Upper lobe of left lung (tissue), 6 donors: ENCODE measurements at regions not wholly inside any gene's neighbourhood (a gene's known extent, or its start where the extent isn't known, plus 50 kb on each side); places are given as distances from the start of the nearest gene placed in this dataset.
A peak's percentile ranks its signal among the peaks of the same experiment; 100 is the strongest.
"Not testable (repeated sequence)": the region's sequence is repeated elsewhere in the genome, so short reads cannot be mapped to it uniquely, and the experiment has no call there.

ENCODE experiments used
- ATAC-seq, 2 donors: fragments of 200-7000 bp; cut with Tn5 transposase; one replicate each; pipeline ENCODE4 v1.9.1; 2022; ENCODE audit warnings: mild to moderate bottlenecking in 2 of 2, moderate library complexity in 2 of 2; ENCODE audit not compliant: low FRiP score in 2 of 2
- DNase-seq, 2 donors: peaks; one replicate each; pipeline ENCODE4 v3.0.0-alpha.2; 2019 to 2020
- H3K27ac ChIP-seq, 4 donors: fragments of 200-600 bp; sonication (generic); one replicate each; pipeline ENCODE4 v1.5.1; 2016 to 2019
- H3K27me3 ChIP-seq, 4 donors: fragments of 200-600 bp; sonication (generic); one replicate each; pipeline ENCODE4 v1.5.1; 2017 to 2019
- H3K36me3 ChIP-seq, 4 donors: fragments of 200-600 bp; sonication (generic); one replicate each; pipeline ENCODE4 v1.5.1; 2016 to 2019
- H3K4me1 ChIP-seq, 4 donors: fragments of 200-600 bp; sonication (generic); one replicate each; pipeline ENCODE4 v1.5.1; 2018 to 2019
- H3K4me3 ChIP-seq, 4 donors: fragments of 200-600 bp; sonication (generic); one replicate each; pipeline ENCODE4 v1.5.1; 2017 to 2019; ENCODE audit warnings: mild to moderate bottlenecking in 2 of 4, moderate library complexity in 1 of 4
- H3K9me3 ChIP-seq, 4 donors: fragments of 200-600 bp; sonication (generic); one replicate each; pipeline ENCODE4 v1.5.1; 2018 to 2019
- CTCF ChIP-seq, 6 experiments: fragments of 450-650 bp in 4 of 6; fragments of 200-600 bp in 2 of 6; sonication (generic) in 2 of 6; IDR thresholded peaks; one replicate each; pipeline ENCODE4 v1.5.1; 2016 to 2019; ENCODE audit warnings: antibody characterized with exemption in 6 of 6
- EP300 ChIP-seq, 4 donors: sonication (generic); formaldehyde crosslinking; IDR thresholded peaks; one replicate each; pipeline ENCODE4 v1.5.1; 2017; ENCODE audit warnings: antibody characterized with exemption in 4 of 4, control low read depth in 2 of 4
- POLR2A ChIP-seq, 4 donors: fragments of 450-650 bp; IDR thresholded peaks; one replicate each; pipeline ENCODE4 v1.5.1; 2016 to 2017; ENCODE audit warnings: antibody characterized with exemption in 4 of 4, mild to moderate bottlenecking in 2 of 4
- POLR2AphosphoS5 ChIP-seq, 2 donors: sonication (generic); formaldehyde crosslinking; IDR thresholded peaks; one replicate each; pipeline ENCODE4 v1.5.1; 2017; ENCODE audit warnings: antibody characterized with exemption in 2 of 2
- WGBS, 2 donors: methylation state at CpG; one replicate each; pipeline ENCODE4 v1.1.5; 2017 to 2018; 5-methylcytosine and 5-hydroxymethylcytosine counted together
- donor health status: DM: no; HTN: no; CAD: no; lungs with moderate emphysema.
- donor health status: DM: no; HTN: yes; CAD: no; lungs with severe emphysema.

- H3K4me3 ChIP-seq, result no peak overlapping the region
- 63 to 78% methylated on average over 1 to 2 of the region's 2 CpGs for WGBS, 2 donors
- ATAC-seq, result no peak
- no peak for DNase-seq
- no peaks in the 10 kb centered on the region for H3K36me3 ChIP-seq
- peaks cover 0 to 7% (median 0%) of the 10 kb centered on the region in 4 donors for H3K9me3 ChIP-seq
- H3K27ac ChIP-seq, result no peak overlapping the region
- no peaks in the 10 kb centered on the region for H3K4me1 ChIP-seq
- H3K27me3 ChIP-seq, result no peaks in the 10 kb centered on the region
- TF ChIP-seq POLR2AphosphoS5 (IDR thresholded peaks at IDR 0.05) (no peak), POLR2A (IDR thresholded peaks at IDR 0.05) (no peak), CTCF (IDR thresholded peaks at IDR 0.05) (no peak), EP300 (IDR thresholded peaks at IDR 0.05) (no peak)
These were observed 97.9 kb upstream of the OR13H1 start for GRCh38 chrX:131445955-131446354.

GRCh38 chrX:131461855-131462254 lies 82.0 kb upstream of the OR13H1 start:
- H3K9me3 ChIP-seq, result peaks cover 0 to 12% (median 0%) of the 10 kb centered on the region in 4 donors
- not testable (repeated sequence) for H3K27me3 ChIP-seq, H3K4me3 ChIP-seq, H3K36me3 ChIP-seq, H3K4me1 ChIP-seq, ATAC-seq, H3K27ac ChIP-seq
- DNase-seq, result peak in 1 of 2 donors; percentile 19
- 83% methylated on average over 10 of the region's 10 CpGs; no CpG with 5 or more reads in 1 of the 2 donors for WGBS, 2 donors

DNA sequence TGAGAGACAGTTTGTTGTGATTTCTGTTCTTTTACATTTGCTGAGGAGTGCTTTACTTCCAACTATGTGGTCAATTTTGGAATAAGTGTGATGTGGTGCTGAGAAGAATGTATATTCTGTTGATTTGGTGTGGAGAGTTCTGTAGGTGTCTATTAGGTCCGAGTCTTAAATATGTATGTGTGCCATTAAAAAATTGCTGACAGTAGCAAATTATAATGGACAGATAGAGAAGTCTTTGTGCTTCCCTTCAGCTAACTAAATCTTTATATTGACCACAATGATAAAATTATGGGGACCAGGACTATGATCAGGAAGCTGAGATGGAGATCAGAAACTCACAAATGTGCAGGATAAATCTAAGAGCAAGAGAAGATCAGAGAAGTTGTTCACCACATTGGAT lies 70.1 kb upstream of the OR13H1 start:
- 50 to 62% methylated on average over 1 of the region's 1 CpG for WGBS, 2 donors

DNA sequence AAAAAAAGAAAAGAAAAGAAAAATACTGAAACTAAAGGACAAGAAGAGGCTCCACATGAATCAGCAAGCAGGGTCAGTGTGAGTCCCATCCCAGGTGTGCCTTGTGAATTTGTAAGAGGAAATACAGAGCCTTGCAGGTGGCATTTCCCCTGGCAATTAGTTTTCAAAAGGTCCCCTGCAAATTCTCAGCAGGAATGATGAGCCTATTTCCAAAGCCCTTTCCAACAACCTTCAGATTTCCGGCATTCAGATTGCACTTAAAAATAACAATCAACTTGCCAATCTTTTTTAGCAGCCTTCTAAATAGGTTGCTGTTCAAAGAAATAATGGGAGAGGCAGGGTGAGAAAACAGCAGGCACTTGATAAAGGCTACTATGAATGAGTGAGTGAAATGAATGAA lies 66.4 kb upstream of the OR13H1 start:
- no peak overlapping the region for H3K27ac ChIP-seq
- no peaks in the 10 kb centered on the region for H3K36me3 ChIP-seq
- WGBS, 2 donors, result 31 to 33% methylated on average over 1 of the region's 1 CpG
- DNase-seq (no peak), ATAC-seq (no peak)
- no peaks in the 10 kb centered on the region for H3K9me3 ChIP-seq
- no peaks in the 10 kb centered on the region for H3K27me3 ChIP-seq
- H3K4me3 ChIP-seq, result no peak overlapping the region
- no peaks in the 10 kb centered on the region for H3K4me1 ChIP-seq
- no peak for TF ChIP-seq POLR2AphosphoS5 (IDR thresholded peaks at IDR 0.05)
- TF ChIP-seq POLR2A (IDR thresholded peaks at IDR 0.05), result no peak
- no peak for TF ChIP-seq CTCF (IDR thresholded peaks at IDR 0.05)
- no peak for TF ChIP-seq EP300 (IDR thresholded peaks at IDR 0.05)

More for the DNA sequence above, 70.1 kb upstream of the OR13H1 start:
- H3K4me1 ChIP-seq, DNase-seq, H3K36me3 ChIP-seq, H3K4me3 ChIP-seq, H3K27me3 ChIP-seq, ATAC-seq, H3K9me3 ChIP-seq, H3K27ac ChIP-seq: not testable (repeated sequence)
